ENCODE measurements at regions not wholly inside any gene's neighbourhood (a gene's known extent, or its start where the extent isn't known, plus 50 kb on each side); places are given as distances from the start of the nearest gene placed in this dataset.

DNA sequence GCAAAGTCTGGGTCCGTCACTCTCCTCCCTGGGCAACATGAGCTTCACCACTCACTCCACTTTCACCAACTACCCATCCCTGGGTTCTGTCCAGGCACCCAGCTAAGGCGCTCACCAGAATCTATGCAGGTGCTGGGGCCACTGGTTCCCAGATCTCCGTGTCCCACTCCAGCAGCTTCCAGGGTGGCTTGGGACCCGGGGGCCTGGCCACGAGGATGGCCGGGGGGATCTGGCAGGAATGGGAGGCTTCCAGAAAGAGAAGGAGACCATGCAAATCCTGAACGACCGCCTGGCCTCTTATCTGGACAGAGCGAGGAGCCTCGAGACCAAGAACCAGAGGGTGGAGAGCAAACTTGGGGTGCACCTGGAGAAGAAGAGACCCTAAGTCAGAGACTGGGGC lies 1611.0 kb upstream of the ACO1 start:
- Histone ChIP-seq H3K27ac (no peak overlapping the region), H3K36me3 (no peaks in the 10 kb centered on the region), H3K9me3 (ENCODE audit: low read depth) (no peaks in the 10 kb centered on the region), H2AFZ (replicated peaks) (no peak overlapping the region), H3K4me3 (no peak overlapping the region), H3K27me3 (no peaks in the 10 kb centered on the region), H3K4me1 (no peaks in the 10 kb centered on the region), H3K9ac (no peak overlapping the region), H3K4me2 (no peak overlapping the region), H3F3A (ENCODE audit: low read depth) (no peaks in the 10 kb centered on the region), H4K20me1 (ENCODE audit: low read depth) (no peaks in the 10 kb centered on the region), H3K79me2 (ENCODE audit: low read depth) (no peaks in the 10 kb centered on the region)
- Mint-ChIP-seq H3K27ac (no peak overlapping the region), H3K27me3 (ENCODE audit: insufficient read depth, low read depth) (no peaks in the 10 kb centered on the region), H3K4me1 (peaks cover 5% of the 10 kb centered on the region), H3K36me3 (no peaks in the 10 kb centered on the region), H3K4me3 (no peak overlapping the region), H3K9me3 (peaks cover 10% of the 10 kb centered on the region)
- no peak for DNase-seq (ENCODE audit: low spot score)
- TF ChIP-seq CTCF (IDR thresholded peaks at IDR 0.05) (no peak), EZH2phosphoT487 (IDR thresholded peaks at IDR 0.05) (no peak), EZH2 (IDR thresholded peaks at IDR 0.05) (no peak)

GRCh38 chr9:30774326-30774725 lies 1610.1 kb upstream of the ACO1 start:
- Histone ChIP-seq H3K27me3 (no peaks in the 10 kb centered on the region), H4K20me1 (ENCODE audit: low read depth) (no peaks in the 10 kb centered on the region), H2AFZ (replicated peaks) (no peak overlapping the region), H3K9ac (no peak overlapping the region), H3K79me2 (ENCODE audit: low read depth) (no peaks in the 10 kb centered on the region), H3K9me3 (ENCODE audit: low read depth) (no peaks in the 10 kb centered on the region), H3F3A (ENCODE audit: low read depth) (no peaks in the 10 kb centered on the region), H3K27ac (no peak overlapping the region), H3K4me2 (no peak overlapping the region), H3K4me1 (no peaks in the 10 kb centered on the region), H3K36me3 (no peaks in the 10 kb centered on the region), H3K4me3 (no peak overlapping the region)
- peaks cover 10% of the 10 kb centered on the region for H3K9me3 Mint-ChIP-seq
- peaks cover 5% of the 10 kb centered on the region for H3K4me1 Mint-ChIP-seq
- no peaks in the 10 kb centered on the region for H3K27me3 Mint-ChIP-seq (ENCODE audit: insufficient read depth, low read depth)
- H3K4me3 Mint-ChIP-seq = no peak overlapping the region
- H3K27ac Mint-ChIP-seq = no peak overlapping the region
- peak; percentile 38 for DNase-seq (ENCODE audit: low spot score)
- H3K36me3 Mint-ChIP-seq = no peaks in the 10 kb centered on the region
- TF ChIP-seq CTCF (IDR thresholded peaks at IDR 0.05) (peak; percentile 51), EZH2phosphoT487 (IDR thresholded peaks at IDR 0.05) (no peak), EZH2 (IDR thresholded peaks at IDR 0.05) (no peak)

GRCh38 chr9:30775236-30775635 lies 1609.2 kb upstream of the ACO1 start:
- Histone ChIP-seq H4K20me1 (ENCODE audit: low read depth) (no peaks in the 10 kb centered on the region), H3K4me2 (no peak overlapping the region), H3K9me3 (ENCODE audit: low read depth) (no peaks in the 10 kb centered on the region), H3K36me3 (no peaks in the 10 kb centered on the region), H3K27me3 (no peaks in the 10 kb centered on the region), H3K27ac (no peak overlapping the region), H3K4me3 (no peak overlapping the region), H2AFZ (replicated peaks) (no peak overlapping the region), H3K4me1 (no peaks in the 10 kb centered on the region), H3K79me2 (ENCODE audit: low read depth) (no peaks in the 10 kb centered on the region), H3K9ac (no peak overlapping the region), H3F3A (ENCODE audit: low read depth) (no peaks in the 10 kb centered on the region)
- no peak for DNase-seq (ENCODE audit: low spot score)
- Mint-ChIP-seq H3K9me3 (peaks cover 10% of the 10 kb centered on the region), H3K4me3 (no peak overlapping the region), H3K27ac (no peak overlapping the region), H3K4me1 (peaks cover 5% of the 10 kb centered on the region), H3K36me3 (no peaks in the 10 kb centered on the region), H3K27me3 (ENCODE audit: insufficient read depth, low read depth) (no peaks in the 10 kb centered on the region)
- TF ChIP-seq EZH2 (IDR thresholded peaks at IDR 0.05) (no peak), EZH2phosphoT487 (IDR thresholded peaks at IDR 0.05) (no peak), CTCF (IDR thresholded peaks at IDR 0.05) (no peak)

GRCh38 chr9:30796764-30797163 lies 1587.7 kb upstream of the ACO1 start:
- Histone ChIP-seq H2AFZ (replicated peaks) (no peak overlapping the region), H3K36me3 (no peaks in the 10 kb centered on the region), H3K27ac (no peak overlapping the region), H3K79me2 (ENCODE audit: low read depth) (no peaks in the 10 kb centered on the region), H3F3A (ENCODE audit: low read depth) (no peaks in the 10 kb centered on the region), H4K20me1 (ENCODE audit: low read depth) (no peaks in the 10 kb centered on the region), H3K4me3 (no peak overlapping the region), H3K4me2 (no peak overlapping the region), H3K27me3 (no peaks in the 10 kb centered on the region), H3K9ac (no peak overlapping the region), H3K4me1 (no peaks in the 10 kb centered on the region), H3K9me3 (ENCODE audit: low read depth) (no peaks in the 10 kb centered on the region)
- DNase-seq (ENCODE audit: low spot score) = no peak
- TF ChIP-seq CTCF (IDR thresholded peaks at IDR 0.05) = no peak
- no peak for TF ChIP-seq EZH2 (IDR thresholded peaks at IDR 0.05)
- TF ChIP-seq EZH2phosphoT487 (IDR thresholded peaks at IDR 0.05) = no peak
- no peak overlapping the region for H3K4me3 Mint-ChIP-seq
- no peaks in the 10 kb centered on the region for H3K4me1 Mint-ChIP-seq
- H3K27me3 Mint-ChIP-seq (ENCODE audit: insufficient read depth, low read depth) = no peaks in the 10 kb centered on the region
- no peaks in the 10 kb centered on the region for H3K36me3 Mint-ChIP-seq
- H3K27ac Mint-ChIP-seq = no peak overlapping the region
- no peaks in the 10 kb centered on the region for H3K9me3 Mint-ChIP-seq

Measured in neural progenitor cell (in vitro differentiated cells).